B cell (primary cell): ENCODE measurements at regions not wholly inside any gene's neighbourhood (a gene's known extent, or its start where the extent isn't known, plus 50 kb on each side); places are given as distances from the start of the nearest gene placed in this dataset.

ENCODE experiments used
- ATAC-seq: fragments of 200-7000 bp; cut with Tn5 transposase; one replicate; pipeline ENCODE4 v1.10.0; 2021; ENCODE audit warnings: low read depth, mild to moderate bottlenecking, moderate number of reproducible peaks, moderate library complexity
- CTCF ChIA-PET: fragments of 350-600 bp; sonication (Branson Sonifier 250); formaldehyde crosslinking; loops from one replicate; lab custom pipeline; 2021; ENCODE audit warnings: antibody characterized with exemption, inconsistent platforms; lab: Charles Lee
- POLR2A ChIA-PET: fragments of 350-600 bp; sonication (Branson Sonifier 250); formaldehyde crosslinking; loops from one replicate; lab custom pipeline; 2021; ENCODE audit warnings: antibody characterized with exemption; lab: Charles Lee
- DNase-seq: peaks from one replicate; pipeline ENCODE4 v3.0.0; 2013
- H2AFZ ChIP-seq: 2 replicates; pipeline ENCODE4 v1.6.1; 2012; ENCODE audit warnings: mild to moderate bottlenecking, low read depth, low read length; ENCODE audit not compliant: insufficient read depth, poor library complexity, severe bottlenecking
- H3K27ac ChIP-seq, 2 donors: 1 replicate in 1 of 2; 2 replicates in 1 of 2; pipeline ENCODE4 v1.5.1; 2012 to 2013; ENCODE audit warnings: low read length in 2 of 2, mild to moderate bottlenecking in 2 of 2, moderate library complexity in 1 of 2
- H3K27me3 ChIP-seq, 4 experiments: fragments of 200-600 bp in 1 of 4; sonication (generic) in 1 of 4; replicated peaks in 1 of 4; 1 replicate in 2 of 4; 2 replicates in 2 of 4; pipeline versions ENCODE4 v1.6.1 to v1.7.0; 2013 to 2016; ENCODE audit warnings: low read length in 3 of 4, mild to moderate bottlenecking in 2 of 4, mixed read lengths in 1 of 4, moderate library complexity in 1 of 4; ENCODE audit not compliant: insufficient read depth in 4 of 4, control insufficient read depth in 3 of 4; ENCODE audit errors: control extremely low read depth in 1 of 4
- H3K36me3 ChIP-seq, 2 experiments: replicated peaks in 1 of 2; 1 replicate in 1 of 2; 2 replicates in 1 of 2; pipeline versions ENCODE4 v1.6.1 to v1.7.1; 2013; ENCODE audit warnings: low read length in 1 of 2; ENCODE audit not compliant: insufficient read depth in 2 of 2, control insufficient read depth in 1 of 2; ENCODE audit errors: control extremely low read depth in 1 of 2, extremely low read depth in 1 of 2
- H3K4me1 ChIP-seq, 2 donors: fragments of 200-600 bp in 1 of 2; sonication (generic) in 1 of 2; 1 replicate in 1 of 2; 2 replicates in 1 of 2; pipeline versions ENCODE4 v1.5.1 to v1.6.1; 2013 to 2017; ENCODE audit warnings: low read length in 2 of 2; ENCODE audit not compliant: control insufficient read depth in 2 of 2, insufficient read depth in 2 of 2
- H3K4me2 ChIP-seq: replicated peaks from 2 replicates; pipeline ENCODE3; 2012; ENCODE audit warnings: mild to moderate bottlenecking, low read depth, low read length; ENCODE audit not compliant: poor library complexity, severe bottlenecking
- H3K4me3 ChIP-seq, 5 experiments: fragments of 200-600 bp in 1 of 5; sonication (generic) in 1 of 5; 1 replicate in 3 of 5; 2 replicates in 2 of 5; pipeline versions ENCODE4 v1.5.1 to v1.7.0; 2011 to 2016; ENCODE audit warnings: low read length in 4 of 5, mild to moderate bottlenecking in 4 of 5, low read depth in 2 of 5, control low read depth in 1 of 5, moderate library complexity in 1 of 5; ENCODE audit not compliant: insufficient read depth in 1 of 5; ENCODE audit errors: control extremely low read depth in 1 of 5, extremely low read depth in 1 of 5
- H3K79me2 ChIP-seq: fragments of 200-600 bp; sonication (generic); one replicate; pipeline ENCODE4 v1.6.0; 2016; ENCODE audit warnings: low read length; ENCODE audit not compliant: control insufficient read depth, insufficient read depth
- H3K9ac ChIP-seq: fragments of 200-600 bp; sonication (generic); 2 replicates; pipeline ENCODE4 v1.6.1; 2017; ENCODE audit warnings: mild to moderate bottlenecking, low read length, moderate library complexity
- H3K9me3 ChIP-seq, 3 donors: one replicate each; pipeline versions ENCODE4 v1.6.1 to v1.7.1; 2013; ENCODE audit warnings: low read length in 2 of 3; ENCODE audit not compliant: control insufficient read depth in 2 of 3, insufficient read depth in 1 of 3; ENCODE audit errors: control extremely low read depth in 1 of 3
- H4K20me1 ChIP-seq: 2 replicates; pipeline ENCODE4 v1.6.0; 2012; ENCODE audit warnings: mild to moderate bottlenecking, low read length; ENCODE audit not compliant: insufficient read depth, control insufficient read depth, poor library complexity, severe bottlenecking
- H3K27ac Mint-ChIP-seq: one replicate; pipeline ENCODE4 v1.8.0; 2021; ENCODE audit warnings: mixed read lengths
- H3K27me3 Mint-ChIP-seq: one replicate; pipeline ENCODE4 v1.8.0; 2021; ENCODE audit warnings: mixed read lengths
- H3K4me1 Mint-ChIP-seq: one replicate; pipeline ENCODE4 v1.8.0; 2021; ENCODE audit warnings: mixed read lengths
- H3K4me3 Mint-ChIP-seq: one replicate; pipeline ENCODE4 v1.8.0; 2021; ENCODE audit warnings: mixed read lengths
- H3K9me3 Mint-ChIP-seq: one replicate; pipeline ENCODE4 v1.8.0; 2022; ENCODE audit warnings: mixed read lengths; ENCODE audit not compliant: insufficient read depth
- EZH2 ChIP-seq: IDR thresholded peaks from 2 replicates; pipeline ENCODE4 v1.6.1; 2012; ENCODE audit warnings: borderline replicate concordance, low read depth, mild to moderate bottlenecking, moderate library complexity, low read length; ENCODE audit not compliant: insufficient read depth, poor library complexity, severe bottlenecking
- WGBS: methylation state at CpG from one replicate; pipeline ENCODE4 v1.1.5; 2013; ENCODE audit warnings: missing lambda C conversion rate; ENCODE audit not compliant: insufficient coverage; 5-methylcytosine and 5-hydroxymethylcytosine counted together
- intact Hi-C: fragments of 100-400 bp; cut with micrococcal nuclease; formaldehyde crosslinking; loops from one replicate; pipeline ENCODE4 v1.10.0; 2022
- TF ChIP-seq, protein P1 (sequence below): fragments of 200-600 bp; IDR thresholded peaks from one replicate; pipeline ENCODE4 v1.8.0; 2022; ENCODE audit warnings: antibody characterized with exemption, mild to moderate bottlenecking

- Histone ChIP-seq H3K4me2 (no peak overlapping the region), H3K36me3 (no peaks in the 10 kb centered on the region), H3K4me1 (no peaks in the 10 kb centered on the region), H3K27me3 (peaks cover 0 to 8% (median 0%) of the 10 kb centered on the region in 4 experiments), H3K4me3 (no peak overlapping the region), H4K20me1 (no peaks in the 10 kb centered on the region), H3K27ac (no peak overlapping the region), H3K9me3 (peaks cover 0 to 3% (median 0%) of the 10 kb centered on the region in 3 donors), H3K79me2 (no peaks in the 10 kb centered on the region), H2AFZ (no peak overlapping the region), H3K9ac (no peak overlapping the region)
- no peak for TF ChIP-seq EZH2
- TF ChIP-seq, protein P1, sequence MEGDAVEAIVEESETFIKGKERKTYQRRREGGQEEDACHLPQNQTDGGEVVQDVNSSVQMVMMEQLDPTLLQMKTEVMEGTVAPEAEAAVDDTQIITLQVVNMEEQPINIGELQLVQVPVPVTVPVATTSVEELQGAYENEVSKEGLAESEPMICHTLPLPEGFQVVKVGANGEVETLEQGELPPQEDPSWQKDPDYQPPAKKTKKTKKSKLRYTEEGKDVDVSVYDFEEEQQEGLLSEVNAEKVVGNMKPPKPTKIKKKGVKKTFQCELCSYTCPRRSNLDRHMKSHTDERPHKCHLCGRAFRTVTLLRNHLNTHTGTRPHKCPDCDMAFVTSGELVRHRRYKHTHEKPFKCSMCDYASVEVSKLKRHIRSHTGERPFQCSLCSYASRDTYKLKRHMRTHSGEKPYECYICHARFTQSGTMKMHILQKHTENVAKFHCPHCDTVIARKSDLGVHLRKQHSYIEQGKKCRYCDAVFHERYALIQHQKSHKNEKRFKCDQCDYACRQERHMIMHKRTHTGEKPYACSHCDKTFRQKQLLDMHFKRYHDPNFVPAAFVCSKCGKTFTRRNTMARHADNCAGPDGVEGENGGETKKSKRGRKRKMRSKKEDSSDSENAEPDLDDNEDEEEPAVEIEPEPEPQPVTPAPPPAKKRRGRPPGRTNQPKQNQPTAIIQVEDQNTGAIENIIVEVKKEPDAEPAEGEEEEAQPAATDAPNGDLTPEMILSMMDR: no peak
- intact Hi-C loops: no loop called here
- Mint-ChIP-seq H3K4me3 (no peak overlapping the region), H3K9me3 (no peaks in the 10 kb centered on the region), H3K27ac (no peak overlapping the region), H3K27me3 (peaks cover 8% of the 10 kb centered on the region), H3K4me1 (no peaks in the 10 kb centered on the region)
- POLR2A ChIA-PET: no interaction called here
- WGBS: 86% methylated on average over 3 of the region's 7 CpGs
- no peak for ATAC-seq
- DNase-seq: no peak
- CTCF ChIA-PET: no interaction called here
Observed at GRCh38 chr6:37748118-37748517, 50.4 kb upstream of the MDGA1 start.
